Activated CD4-positive, alpha-beta T cell treated with anti-CD3 and anti-CD28 coated beads, Interleukin-2, amount 50 U/mL, for 1 hour (primary cell): ENCODE measurements at regions not wholly inside any gene's neighbourhood (a gene's known extent, or its start where the extent isn't known, plus 50 kb on each side); places are given as distances from the start of the nearest gene placed in this dataset.

Experiments
- DNase-seq: peaks from one replicate; pipeline ENCODE4 v3.0.0-alpha.2; 2020

DNA sequence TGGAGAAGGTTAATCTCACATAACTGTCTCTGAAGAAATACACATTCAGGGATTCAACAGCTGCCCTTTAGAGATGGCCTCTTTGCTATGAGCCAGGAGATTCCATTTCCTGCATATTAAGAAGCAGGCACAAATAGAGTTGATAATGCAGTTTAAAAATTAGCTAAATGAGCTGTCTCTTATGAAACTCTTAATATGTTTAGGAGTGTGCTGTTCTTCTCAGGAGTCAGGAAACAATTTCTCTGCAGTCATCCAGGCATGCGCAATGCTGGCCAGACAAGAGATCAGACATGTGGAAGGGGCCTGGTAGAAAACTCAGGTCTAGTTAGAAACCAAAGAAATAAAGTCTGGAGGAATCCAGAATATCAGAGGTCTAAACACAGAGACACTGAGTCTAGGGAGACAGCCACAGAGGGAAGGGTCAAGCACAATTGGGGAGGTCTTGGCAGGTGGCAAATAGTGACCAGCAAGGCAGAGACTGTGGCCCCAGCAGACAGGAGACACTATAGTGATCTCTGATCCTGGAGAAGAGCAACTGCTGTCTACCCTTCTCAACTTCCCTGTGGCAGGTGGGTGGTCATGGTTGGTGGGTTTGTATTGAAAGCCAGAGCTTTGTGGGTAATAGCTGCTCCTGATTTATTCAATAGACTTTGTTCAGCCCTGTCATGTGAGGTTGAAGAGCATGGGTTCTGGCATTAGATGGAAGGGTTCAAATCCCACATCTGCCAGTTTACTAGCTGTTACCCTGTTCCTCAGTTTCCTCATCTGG is 185.8 kb upstream of the RMST start:
- no peak for DNase-seq

DNA sequence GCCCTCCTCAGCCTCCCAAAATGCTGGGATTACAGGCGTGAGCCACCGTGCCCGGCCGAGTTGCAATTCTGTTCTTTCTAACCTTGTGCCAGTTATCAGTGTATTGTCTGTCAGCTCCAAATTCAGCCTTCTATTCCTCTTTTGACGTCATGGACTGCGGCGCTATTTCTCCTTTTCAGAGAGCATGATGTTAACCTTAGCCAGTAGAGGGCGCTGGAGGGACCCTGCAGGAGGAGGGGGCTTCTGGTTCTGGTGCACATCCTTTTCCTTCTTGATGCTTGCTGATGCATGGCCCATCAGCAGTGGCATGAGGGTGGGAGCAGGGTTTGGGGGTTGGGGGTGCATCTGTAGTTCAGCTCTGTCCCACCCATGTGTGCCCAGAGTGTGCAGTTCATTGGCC is 179.3 kb upstream of the RMST start:
- DNase-seq: no peak

DNA sequence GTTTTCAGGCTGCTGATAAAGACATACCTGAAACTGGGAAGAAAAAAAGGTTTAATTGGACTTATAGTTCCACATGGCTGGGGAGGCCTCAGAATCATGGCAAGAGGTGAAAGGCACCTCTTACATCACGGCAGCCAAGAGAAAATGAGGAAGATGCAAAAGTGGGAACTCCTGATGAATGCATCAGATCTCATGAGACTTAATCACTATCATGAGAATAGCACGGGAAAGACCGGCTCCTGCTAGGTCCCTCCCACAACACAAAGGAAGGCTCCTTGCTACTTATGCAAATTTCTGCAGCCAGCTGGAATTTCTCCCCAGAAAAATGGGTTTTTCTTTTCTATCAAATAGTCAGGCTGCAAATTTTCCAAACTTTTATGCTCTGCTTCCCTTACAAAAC is 174.1 kb upstream of the RMST start:
- no peak for DNase-seq

DNA sequence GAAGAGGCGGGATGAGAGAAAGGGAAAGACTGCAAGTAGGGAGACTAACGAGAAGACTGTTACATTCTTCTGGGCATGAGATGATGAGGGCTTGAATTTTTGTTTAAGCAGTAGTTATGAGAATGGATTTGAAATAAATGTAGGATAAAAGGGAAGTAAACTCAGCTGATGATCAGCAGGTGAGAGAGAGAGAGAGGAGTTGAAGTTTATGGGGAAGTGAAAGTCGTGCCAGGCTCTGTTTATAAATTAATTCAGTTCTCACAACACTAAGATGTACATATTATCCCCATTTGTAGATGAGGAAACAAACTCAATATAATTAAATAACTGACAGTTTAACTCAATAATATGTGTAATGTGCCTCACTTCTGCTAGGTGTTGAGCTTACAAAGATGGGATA is 170.0 kb upstream of the RMST start:
- DNase-seq: no peak

DNA sequence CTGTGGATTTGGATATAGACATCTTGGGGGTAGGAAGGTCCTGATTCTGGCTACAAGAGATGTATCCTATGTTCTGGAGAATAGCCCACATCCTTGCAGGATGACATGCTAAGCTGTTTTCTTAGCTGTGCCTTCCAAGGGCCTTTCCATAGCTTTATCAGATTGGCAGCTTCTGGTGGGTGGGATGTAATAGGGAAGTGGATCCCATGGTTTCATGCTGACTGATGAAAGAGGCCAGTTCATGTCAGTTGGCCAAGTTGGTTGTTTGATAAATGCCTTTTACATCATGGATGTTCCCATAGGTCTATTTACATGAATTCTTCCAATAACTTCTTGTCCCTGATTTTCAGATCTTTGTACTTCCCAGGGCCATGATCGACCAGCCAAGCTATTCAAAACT is 169.1 kb upstream of the RMST start:
- DNase-seq: no peak

DNA sequence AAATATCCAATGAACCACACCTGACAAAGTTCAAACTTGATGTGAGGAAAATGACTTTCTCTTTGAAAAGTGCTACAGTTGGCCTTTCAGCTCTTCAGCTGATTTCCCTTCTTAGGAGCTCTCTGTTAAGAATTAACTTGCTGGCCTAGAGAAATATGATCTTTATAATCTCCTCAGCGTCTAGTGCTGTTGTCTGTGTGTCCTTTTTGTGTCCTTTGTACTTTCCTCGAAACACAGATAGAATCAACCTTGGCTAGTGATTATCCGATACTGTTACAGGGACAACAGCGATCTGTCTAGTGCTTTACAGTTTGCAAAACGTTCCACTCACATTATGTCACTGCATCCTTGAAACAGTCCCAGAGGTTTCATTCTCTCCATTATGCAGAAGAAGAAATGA is 162.8 kb upstream of the RMST start:
- no peak for DNase-seq

DNA sequence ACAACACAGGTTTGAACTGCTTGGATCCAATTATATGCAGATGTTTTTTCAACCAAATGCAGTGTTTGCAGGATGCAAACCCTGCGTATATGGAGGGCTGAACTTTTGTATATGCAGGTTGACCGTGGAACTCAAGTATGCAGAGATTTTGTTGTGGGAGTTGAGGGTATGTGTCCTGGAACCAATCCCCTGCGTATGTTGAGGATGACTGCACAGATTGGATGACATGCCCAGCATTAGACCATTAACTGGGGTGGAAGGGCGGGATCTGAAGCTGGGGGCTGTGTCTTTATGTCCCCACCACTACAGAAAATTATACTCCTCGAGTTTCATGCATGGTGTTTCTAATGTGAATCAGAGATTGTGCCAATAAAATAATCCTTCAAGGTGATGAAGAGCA is 162.2 kb upstream of the RMST start:
- no peak for DNase-seq

DNA sequence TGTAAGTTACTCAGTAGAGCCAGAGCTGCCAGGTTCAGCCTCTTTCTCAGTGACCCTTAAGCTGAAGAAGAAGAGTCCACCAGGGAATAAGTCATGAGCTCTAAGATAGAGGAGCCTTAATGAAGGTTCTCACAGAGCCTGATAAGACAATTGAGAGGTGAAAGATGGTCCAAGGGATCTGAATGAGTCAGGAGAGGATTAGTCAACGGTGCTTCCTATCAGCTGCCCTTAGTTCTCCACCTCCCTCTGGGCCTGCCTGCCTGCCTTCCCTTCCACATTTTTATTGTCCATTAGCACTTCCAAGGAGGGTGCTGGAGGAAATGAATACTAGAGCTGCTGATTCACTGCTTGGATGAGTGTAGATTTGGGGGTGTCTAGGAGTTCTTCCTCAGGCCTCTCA is 161.7 kb upstream of the RMST start:
- no peak for DNase-seq

DNA sequence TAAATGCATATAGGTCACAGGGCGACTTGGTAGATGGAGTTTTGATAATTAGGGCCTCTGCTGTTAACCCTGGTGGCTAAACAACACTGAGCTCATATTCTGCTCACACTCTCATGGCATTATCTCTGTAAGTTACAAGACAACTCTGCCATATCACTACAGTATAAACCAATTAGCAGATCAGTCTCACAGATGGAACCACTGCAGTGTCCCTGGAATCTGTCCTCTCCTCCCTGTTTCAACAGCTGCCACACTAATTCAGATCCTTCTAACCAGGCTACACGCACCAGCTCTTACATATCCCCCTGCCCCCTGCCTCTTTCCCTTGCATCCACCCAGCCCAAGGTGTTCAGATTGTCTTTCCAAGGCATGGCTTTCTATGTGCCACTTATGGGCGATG is 161.0 kb upstream of the RMST start:
- no peak for DNase-seq

DNA sequence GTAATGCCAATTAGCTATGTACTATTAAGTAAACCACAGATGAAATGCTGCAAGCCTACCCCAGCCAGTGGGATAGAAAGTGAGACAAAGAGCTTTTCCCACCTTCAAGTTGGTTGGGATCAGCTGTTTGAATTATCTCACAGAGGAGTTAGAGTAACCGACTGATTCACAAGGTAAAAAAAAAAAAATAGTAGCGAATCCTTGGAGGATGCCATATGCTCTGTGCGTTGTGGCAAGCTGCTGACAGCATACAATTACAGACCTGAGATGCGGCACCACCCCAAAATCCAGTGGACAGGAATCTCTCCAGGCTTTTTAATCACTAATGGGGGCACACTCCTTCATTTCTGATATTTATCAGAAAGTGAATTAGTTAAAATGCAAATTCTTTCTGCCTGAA is 157.0 kb upstream of the RMST start:
- no peak for DNase-seq

DNA sequence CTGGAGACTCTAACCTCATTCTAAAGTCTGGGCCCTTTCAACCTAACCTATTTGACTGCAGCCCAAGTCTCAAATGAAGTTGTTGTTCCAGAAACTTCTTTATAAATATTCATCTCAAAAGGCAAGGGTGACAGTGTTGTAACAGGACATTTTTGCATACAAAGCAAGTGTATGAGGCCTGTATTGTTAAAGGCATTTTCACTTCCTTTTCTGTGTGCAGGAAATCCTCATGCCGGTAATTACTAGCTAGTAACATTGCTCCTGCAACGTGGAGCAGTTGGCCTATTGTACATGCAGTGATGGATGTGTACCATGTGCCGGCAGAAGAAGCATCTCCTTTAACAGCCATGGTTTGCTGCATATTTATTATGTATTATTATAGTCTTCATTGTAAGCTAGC is 156.5 kb upstream of the RMST start:
- DNase-seq: no peak

DNA sequence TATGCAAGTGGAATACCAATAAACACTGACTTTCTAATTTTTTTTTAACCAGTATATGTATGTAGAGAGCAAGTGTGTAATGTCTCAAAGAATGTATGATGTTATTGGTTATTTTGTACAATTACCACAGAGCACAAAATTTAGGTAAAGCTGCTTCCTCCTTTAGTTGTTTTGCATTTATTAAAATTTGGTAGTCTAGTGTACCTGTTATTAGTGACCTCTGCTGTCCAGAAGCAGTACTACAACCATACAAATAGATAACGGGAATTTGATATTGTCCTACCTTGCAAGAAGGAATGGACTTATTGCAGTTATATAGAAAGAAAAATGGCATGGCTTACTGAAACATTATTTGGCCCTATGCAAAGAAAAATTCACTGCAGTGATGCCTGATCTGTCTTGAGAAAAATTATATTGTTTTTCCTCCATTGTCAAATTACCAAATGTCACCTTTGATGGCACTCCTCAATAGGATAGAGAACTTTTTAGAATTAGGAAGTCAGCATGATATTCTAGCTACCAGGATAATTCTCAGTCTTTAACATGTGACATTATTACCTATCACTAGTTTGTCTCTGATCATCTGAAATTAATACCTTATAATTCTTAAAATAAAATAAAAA is 153.9 kb upstream of the RMST start:
- no peak for DNase-seq

DNA sequence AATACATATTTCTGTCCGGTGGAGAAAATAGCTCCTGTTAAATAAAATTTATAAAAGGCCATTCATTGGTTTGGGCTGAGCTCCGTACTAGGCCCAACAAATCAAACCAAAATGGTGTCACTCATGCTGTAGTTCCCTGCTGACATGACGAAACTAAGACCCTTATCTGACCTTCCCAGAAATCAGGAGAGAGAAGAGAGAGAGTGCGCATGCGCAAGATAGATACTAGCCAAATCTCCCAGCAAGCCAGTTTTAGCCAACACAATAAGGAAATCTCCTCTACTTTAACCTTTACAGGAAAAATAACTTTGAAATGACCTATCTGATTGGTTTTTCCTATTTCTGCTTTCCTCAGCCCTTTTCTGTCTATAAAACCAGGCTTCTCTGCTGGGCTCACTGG is 152.7 kb upstream of the RMST start:
- no peak for DNase-seq

DNA sequence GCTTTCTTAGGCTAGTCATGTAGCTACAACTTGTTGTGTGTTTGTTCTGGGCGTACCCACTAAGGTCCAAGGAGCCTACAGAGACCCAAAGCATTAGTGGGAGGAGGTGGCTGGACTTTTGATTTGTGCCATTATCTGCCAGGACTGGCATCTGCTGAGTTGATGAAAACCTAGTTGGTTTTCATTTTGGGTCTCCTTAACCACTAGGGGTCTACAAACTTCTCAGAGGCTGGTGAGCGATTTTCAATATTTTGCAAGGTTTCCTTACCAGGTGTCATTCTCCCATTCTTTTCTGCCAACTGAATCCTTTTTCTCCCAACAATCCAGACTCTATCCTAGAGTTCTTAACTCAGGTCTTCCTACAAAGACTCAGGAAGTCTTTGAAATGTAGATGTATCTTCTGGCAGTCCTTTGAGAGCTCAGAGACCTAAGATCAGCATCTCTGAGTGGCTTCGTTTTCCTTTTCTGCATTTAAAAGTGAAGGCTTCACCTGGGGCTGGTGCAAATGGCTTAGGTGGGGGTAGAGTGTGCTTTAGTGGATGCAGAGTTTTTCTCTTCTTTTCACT is 150.0 kb upstream of the RMST start:
- no peak for DNase-seq

DNA sequence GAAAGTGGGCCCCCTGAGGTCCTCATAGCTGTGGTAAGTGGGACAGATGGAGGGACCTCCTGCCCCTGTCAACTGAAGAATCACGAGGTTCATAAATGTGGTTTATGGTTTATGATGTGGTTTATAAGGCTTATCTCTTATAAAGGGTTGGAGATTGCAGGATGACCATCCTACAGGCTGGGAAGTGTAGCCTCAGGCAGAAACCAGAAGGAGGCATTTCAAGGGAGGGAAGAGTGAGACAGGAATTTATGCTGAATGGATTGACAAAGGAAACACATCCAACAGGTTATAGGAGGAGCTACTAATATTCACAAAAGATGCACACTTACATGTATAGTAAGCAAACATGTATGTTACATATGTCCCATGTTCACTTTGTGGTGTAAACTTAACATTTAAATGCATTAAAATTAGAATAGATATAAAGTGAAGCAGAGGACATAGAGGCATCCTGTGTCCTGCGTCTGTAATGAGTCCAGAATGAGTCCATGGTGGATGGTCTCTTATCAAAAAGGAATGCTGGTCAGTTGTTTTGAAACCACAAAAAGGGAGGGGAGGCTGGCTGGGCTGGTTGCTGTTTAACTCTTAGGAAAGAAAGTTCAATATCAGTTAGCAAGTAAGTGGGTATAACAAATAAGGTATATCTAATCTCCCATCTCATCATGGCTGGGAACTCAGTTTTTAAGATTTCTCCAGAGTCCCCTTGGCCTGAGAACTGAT is 149.0 kb upstream of the RMST start:
- DNase-seq: no peak

DNA sequence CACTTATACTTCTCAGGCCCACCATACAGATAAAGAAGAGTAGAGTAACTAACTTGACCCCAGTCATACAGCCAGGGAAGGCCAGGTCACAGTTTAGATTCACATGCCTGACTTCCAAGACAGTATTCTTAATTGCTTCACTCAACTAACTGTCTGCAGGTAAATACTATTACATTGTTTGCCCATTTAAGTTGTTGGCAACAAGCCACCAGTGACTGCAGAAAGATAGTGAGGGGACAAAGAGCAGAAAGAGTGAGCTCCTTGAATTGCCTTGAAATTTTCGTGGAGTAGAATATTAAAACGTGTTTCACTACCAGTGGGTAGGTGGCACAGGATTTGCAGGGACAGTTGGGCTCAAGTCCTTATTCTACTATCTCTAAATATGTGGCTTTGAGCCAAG is 146.3 kb upstream of the RMST start:
- DNase-seq: no peak

DNA sequence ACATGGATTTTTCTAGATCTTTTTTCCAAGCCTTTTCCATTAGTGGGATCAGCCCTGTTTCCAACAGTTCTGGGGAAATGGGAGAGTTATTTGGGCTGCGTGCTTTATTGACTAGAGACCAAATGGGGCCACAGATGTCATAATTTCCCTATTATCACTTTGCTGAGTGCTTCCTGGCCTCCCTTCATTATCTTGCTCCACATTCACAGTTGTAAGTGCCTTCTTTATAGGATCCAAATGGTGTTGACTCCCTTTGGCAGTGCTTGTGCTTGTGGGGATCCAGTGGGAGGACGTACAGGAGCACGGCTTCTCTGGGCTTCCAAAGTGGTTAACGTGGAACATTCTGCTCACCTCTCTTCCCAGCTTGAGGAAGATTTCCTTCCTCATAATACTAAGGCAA is 141.0 kb upstream of the RMST start:
- DNase-seq: no peak

DNA sequence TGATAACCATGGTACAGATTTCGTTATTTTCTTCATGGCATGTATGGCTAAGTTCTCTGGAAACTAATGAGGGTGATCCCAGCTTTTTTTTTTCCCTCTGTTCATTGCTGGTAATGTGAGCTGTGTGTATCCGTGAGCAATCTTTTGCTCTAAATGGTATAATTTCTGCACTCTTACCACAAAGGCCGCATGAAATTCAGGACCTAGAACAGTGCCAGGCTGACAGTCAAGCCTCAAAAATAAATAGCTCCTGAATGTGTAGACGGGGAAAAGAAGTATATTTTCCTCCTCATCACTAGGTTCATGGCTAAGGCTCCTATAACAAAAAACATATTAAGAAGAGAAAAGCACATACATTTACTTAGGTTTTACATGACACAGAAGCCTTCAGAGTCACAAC is 140.2 kb upstream of the RMST start:
- DNase-seq: no peak

DNA sequence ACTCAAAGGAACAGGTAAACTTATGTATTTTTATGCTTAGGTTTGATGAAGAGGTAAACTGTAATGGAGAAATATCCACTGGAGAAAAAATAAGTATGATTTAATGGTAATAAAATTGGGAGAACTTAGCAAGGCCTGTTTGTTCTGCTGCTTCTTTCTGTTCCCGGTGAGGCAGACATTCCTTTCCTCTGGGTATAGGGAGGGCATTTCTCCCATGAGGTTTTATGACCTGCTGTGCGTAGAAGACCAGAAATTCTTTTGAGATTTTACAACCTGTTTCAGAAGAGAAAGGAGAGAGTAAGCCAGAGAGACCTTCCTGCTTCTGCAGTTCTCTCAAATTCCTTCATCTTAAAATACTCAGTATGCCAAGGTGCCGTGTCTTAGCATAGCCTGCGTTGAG is 139.4 kb upstream of the RMST start:
- no peak for DNase-seq

DNA sequence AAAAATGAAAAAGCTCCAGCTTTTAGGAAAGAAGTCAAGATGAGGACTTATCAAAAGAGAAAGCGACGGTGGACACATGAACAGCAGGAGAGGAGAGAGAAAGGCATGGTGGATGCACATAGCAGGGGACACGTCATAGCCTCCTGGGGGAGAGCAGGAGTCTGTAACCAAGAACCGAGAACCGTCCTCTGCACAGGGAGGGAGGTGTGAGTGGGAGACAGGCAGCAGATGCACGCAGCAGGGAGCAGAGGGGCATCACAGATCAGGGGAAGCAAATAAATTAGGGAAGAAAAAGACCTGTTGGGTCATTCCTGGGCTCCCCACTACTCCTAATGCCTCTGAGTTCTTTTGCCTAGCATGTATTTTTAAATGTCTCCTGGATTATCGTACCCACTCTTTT is 138.1 kb upstream of the RMST start:
- DNase-seq: no peak

DNA sequence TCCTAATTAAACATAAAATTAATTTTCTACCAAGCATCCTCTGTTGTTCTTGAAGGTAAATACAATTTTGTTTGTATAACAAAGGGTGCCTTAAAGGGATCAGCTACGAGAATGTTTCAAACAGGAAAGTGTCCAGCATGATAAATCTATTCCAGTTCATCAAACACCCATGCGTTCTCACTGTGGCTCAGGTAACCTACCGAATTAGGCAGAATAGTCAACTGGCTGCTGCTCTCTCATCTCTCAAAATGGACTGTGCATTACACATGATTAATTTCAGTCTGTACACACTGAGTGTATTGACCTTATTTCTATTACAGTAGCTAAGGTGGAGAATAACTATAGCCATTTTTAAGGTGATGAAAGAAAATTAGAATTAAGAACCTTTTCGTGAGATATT is 127.5 kb upstream of the RMST start:
- no peak for DNase-seq

DNA sequence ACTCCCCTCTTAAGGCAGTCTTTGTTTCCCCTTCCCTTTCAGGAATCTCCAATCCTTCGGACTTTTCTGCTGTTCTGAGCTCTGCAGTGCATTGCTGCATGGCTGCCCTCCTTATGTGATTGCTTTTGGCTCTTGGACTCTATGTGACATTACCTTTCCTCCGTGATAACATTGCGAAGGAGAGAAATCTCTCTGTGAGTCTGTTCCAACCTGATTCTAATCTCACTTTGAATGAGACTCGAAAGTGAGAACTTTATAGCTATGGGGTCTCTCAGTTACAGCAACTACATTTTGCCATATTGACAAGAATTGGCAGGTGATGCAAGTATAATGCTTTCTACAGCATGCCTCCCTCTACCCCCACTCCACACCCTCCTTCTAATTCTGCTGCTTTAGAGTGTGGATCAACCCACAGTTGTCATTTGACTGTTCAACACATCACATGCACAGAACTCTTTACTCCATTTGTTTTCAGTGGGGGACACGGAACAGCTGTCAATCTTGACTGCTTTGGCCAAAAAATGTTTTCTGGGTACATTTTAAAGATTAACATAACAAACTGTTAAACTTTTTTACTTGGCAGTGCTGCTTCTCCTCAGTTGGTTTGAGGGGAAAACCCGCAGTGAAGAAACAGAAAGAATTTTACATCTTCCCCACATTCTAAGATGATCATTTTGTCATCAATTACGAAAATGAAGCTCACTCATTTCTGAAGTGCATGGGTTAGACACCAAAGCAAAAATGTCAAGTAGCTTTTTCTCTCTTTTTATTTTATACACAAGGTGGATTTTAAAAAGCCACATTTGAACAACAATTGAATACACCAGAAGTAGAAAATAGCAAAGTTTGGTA is 125.5 kb upstream of the RMST start:
- DNase-seq: no peak

DNA sequence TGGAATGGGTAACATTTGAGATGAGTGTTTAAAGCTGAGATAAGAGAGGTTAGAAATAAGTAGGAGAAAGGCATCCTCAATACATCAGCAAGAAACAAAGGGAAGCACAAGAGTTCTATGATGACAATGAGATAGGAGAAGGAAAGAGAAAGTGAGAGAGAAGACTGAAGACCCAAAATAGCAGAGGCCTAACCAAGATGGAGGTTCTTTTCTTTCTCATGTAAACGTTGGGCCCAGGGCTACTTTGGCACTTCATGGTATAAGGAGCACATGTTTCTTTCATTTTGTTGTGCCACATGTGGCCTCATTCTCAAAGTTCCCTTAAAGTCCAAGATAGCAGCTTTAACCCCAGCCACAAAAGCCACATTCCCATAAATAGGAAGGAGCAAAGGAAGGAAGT is 120.5 kb upstream of the RMST start:
- DNase-seq: no peak
